GM12892 (cell line): ENCODE measurements at regions not wholly inside any gene's neighbourhood (a gene's known extent, or its start where the extent isn't known, plus 50 kb on each side); places are given as distances from the start of the nearest gene placed in this dataset.

ENCODE experiments used
- DNase-seq: peaks from one replicate; pipeline ENCODE4 v3.0.0; 2011; ENCODE audit not compliant: insufficient read length
- FAIRE-seq: peaks from 2 replicates; lab custom pipeline; 2011; peaks lifted over from hg19 to GRCh38; lab: Jason Lieb, UNC
- POLR2A ChIP-seq: IDR thresholded peaks from 2 replicates; pipeline ENCODE4 v1.6.1; 2011; ENCODE audit warnings: low read depth, low read length, control low read depth
- POLR2AphosphoS5 ChIP-seq: IDR thresholded peaks from 2 replicates; pipeline ENCODE4 v1.6.1; 2011; ENCODE audit warnings: low read depth, low read length, control low read depth
- TAF1 ChIP-seq: IDR thresholded peaks from 2 replicates; pipeline ENCODE4 v1.6.1; 2011; ENCODE audit warnings: low read depth, mild to moderate bottlenecking, control low read depth, low read length, borderline replicate concordance

DNA sequence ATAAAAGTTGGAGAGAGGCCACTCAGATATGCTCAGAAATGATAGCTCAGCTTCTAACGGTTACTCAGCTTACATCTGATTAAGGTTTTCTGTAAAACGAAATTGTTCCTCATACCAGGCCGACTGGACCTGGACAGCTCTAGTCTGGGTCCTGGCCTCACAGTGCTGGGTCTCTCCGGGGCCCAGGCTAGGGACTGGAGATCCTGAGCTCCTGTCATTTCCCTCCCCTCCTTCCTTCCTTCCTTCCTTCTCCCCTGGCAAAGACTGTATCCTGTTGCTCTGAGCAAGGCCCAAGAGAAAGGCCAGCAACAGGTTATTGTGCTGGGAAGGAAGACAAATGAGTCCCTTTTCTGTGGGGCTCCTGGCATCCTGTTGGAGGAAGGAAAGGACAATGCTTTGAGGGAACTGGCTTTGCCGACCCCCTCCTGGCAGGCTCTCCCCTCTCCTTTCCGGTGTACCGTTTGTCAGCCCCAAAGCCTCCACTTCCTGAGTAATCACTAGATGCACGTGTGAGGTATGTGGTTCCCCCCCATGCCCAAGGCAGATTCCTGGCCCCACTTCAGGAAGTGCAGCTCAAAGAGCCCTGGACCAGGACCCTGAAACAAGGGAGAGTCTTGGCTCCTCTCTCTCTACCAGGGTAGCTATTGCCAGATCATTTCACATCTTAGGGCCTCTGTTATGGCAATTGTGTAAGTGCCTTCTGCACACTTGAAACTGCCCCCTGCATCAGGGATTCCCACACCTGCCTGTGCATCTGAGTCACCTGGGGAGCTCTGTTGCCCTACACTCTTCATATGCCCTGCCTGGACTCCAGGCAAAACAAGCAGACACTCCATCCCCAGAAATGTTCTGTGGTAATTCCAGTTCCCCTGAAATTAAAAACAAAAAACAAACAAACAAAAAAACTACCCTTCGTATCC lies 212.7 kb upstream of the FGGY start:
- TF ChIP-seq POLR2AphosphoS5 (no peak), POLR2A (no peak), TAF1 (no peak)
- FAIRE-seq, result no peak
- no peak for DNase-seq

DNA sequence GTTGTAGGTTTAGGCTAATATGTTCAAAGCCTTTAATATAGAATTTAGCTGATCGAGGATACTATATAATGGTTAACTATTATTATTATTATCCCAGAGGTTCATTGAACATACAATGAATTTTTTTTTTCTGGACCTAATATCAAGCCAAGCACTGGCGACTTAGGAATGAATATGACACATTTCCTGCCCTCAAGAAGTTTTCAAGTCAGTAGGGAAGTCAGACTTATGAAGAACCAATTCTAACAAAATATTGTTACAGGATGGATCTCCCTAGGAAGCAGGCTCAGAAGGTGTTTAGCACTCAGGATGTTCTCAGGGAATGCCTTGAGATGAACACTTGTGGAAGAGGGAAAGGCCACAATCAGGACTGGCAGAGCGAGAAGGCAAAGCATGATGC lies 211.8 kb upstream of the FGGY start:
- DNase-seq (no peak), FAIRE-seq (no peak)
- TF ChIP-seq TAF1 (no peak), POLR2AphosphoS5 (no peak), POLR2A (no peak)

DNA sequence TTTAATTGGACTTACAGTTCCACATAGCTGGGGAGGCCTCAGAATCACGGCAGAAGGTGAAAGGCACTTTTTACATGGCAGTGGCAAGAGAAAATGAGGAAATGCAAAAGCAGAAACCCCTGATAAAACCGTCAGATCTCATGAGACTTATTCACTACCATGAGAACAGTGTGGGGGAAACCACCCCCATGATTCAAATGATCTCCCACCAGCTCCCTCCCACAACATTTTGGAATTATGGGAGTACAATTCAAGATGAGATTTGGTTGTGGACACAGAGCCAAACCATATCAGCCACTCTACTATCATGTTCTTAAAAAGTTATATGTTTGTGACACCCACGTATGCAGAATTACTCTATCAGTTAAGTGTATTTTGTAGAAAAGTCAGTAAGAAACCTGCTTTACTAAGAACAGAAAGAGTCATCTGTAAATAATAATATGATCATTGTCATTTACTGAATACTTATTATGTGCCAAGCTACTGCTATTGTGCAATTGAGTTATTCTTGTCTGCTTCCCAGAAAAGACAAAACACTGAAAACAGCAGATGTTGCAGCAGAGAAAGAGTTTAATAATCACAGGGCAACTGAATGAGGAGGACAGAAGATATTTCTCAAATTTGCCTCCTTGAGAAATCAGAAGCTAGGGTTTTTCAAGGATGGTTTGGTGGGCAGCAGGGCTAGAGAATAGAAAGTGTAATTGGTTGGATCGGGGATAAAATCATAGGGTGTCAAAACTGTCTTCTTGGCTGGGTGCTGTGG lies 207.7 kb upstream of the FGGY start:
- no peak for FAIRE-seq
- no peak for DNase-seq
- TF ChIP-seq POLR2AphosphoS5 (no peak), TAF1 (no peak), POLR2A (no peak)

DNA sequence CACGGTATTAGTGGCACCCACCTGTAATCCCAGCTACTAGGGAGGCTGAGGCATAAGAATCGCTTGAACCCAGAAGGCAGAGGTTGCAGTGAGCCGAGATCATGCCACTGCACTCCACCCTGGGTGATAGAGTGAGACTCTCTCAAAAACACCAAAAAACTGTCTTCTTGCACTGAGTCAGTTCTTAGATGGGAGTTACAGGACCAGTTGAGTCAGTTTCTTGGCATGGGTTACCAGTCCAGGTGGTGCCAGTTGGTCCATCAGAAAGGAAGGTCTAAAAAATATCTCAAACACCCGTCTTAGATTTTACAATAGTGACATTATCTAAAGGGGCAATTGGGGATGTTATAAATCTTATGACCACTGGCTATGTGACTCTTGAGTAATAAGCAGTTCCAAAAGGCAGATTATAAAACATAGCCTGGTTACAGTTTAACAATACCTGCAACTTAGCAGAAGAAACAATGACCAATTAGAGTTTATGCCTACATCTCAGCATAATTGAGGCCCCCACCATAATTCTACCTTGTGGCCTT lies 206.9 kb upstream of the FGGY start:
- DNase-seq (no peak), FAIRE-seq (no peak)
- no peak for TF ChIP-seq TAF1

DNA sequence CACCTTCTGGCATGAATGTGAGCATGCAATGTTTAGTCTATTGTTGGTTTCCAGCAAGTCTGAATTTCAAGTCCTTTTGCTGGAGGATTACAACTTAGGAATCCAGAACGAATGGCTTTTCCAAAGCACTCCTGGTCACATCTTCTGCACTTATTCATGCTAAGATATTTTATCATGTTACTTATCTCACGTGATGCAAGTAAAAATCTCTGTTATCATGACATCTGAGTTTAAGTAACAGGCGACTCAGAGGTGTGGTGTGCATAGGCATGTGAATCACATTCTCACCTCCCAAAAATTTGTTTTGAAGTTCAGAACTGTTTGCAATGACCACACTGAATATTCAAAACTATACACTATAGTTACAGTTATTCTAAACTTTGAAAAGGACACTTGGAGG lies 204.8 kb upstream of the FGGY start:
- no peak for TF ChIP-seq TAF1
- DNase-seq (no peak), FAIRE-seq (no peak)

DNA sequence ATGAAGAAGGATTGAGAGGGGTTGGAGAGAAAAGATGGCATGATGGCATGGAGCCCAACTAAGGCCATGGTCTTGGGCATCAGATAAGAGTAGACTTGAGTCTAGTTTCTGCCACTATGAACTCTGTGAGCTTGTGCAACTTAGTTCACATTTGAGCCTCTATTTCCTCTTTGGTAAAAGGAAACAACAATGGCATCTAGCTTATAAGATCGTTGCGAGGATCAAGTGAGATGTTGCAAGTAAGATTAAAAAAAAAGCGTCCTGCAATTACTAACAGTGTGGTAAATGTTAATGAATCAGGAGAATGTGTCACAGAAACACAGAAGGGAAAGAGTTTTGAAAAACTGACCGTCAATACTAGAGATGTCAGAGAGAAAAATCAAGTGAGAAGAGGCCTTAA lies 202.9 kb upstream of the FGGY start:
- DNase-seq (no peak), FAIRE-seq (no peak)
- TF ChIP-seq POLR2AphosphoS5 (no peak), POLR2A (no peak), TAF1 (no peak)

DNA sequence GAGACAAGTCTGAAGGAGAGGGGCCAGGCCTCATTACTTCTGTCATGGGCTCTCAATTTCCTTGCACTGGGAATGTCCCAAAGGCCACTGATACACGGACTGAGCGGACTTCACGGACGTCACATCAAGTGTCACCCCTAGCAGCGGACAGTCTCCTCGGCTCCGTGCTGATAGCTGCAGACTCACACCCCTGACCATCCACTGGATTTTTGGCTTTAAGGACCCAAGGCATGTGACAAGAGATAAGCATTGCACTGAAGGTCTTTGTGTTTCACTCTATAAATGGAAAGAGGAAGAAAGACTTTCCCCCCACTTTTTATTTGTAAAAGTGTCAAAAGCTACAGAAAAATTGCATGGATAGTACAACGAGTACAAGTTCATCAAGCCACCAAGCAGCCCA lies 200.4 kb upstream of the FGGY start:
- FAIRE-seq (no peak), DNase-seq (no peak)
- no peak for TF ChIP-seq TAF1
- TF ChIP-seq POLR2AphosphoS5, result no peak
- TF ChIP-seq POLR2A, result no peak

DNA sequence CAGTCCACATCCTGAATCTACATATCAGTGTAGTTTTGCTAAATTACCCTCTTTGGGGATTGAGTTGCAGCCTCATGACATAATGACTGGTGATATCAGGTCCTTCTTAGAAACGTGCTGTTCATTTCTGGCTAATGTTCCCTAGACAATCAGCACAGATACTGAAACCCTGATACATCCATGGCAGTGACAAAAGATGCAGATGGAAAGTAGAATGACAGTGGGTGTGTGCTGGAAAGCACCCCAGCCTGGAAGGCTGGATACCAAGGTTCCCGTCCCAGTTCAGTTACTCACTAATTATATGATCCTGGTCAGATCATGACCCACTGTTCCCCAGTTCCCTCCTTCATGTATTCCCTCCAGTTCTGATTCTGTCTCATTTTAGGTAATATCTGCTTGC lies 198.2 kb upstream of the FGGY start:
- no peak for TF ChIP-seq TAF1
- TF ChIP-seq POLR2AphosphoS5, result no peak
- TF ChIP-seq POLR2A, result no peak
- FAIRE-seq (no peak), DNase-seq (no peak)

DNA sequence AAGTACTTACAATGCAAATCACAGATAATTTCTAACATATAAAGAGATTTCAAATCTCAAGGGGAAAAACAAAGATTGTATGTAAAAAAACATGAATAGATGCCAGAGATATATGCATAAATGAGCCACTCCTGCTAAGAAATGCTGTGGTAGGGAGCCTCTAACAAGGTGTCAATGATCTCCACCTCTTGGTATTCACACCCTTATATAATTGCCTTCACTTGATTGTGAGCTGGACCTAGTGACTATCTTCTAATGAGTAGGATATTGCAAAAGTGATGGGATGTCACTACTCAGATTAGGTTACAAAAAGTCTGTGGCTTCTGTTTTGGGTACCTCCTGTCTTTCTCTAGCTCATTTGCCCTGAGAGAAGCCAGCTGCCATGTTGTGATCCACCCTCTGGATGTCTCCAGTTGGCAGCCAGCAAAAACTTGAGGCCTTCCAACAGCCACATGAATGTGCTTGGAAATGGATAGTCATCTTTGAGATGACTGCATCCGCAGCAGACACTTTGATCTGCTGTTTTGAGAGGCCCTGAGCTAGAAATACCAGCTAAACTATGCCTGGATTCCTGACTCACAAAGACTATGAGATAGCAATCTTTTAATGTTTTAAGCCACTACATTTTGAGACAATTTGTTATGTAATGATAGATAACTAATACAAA lies 196.1 kb upstream of the FGGY start:
- no peak for FAIRE-seq
- DNase-seq, result no peak

DNA sequence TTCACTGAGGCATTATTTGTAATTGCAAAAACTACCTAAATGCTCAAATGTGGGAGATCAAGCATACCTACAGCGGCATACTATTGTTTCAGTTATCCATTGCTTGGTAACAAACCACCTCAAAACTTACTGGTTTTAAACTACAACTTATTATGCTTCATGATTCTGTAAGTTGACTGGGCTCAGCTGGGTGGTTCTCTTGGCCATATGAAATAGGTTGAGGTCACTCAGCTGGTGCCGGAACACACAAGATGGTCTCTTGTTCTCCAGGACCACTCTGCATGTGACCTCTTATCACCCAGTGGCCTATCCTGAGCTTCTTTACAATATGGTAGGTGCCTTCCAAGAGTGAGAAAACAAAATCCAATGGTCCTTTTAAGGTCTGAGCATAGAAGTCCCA lies 195.4 kb upstream of the FGGY start:
- FAIRE-seq (no peak), DNase-seq (no peak)
- TF ChIP-seq TAF1 (no peak), POLR2AphosphoS5 (no peak), POLR2A (no peak)

More for the DNA sequence above, 196.1 kb upstream of the FGGY start:
- TF ChIP-seq POLR2A (no peak), TAF1 (no peak), POLR2AphosphoS5 (no peak)

DNA sequence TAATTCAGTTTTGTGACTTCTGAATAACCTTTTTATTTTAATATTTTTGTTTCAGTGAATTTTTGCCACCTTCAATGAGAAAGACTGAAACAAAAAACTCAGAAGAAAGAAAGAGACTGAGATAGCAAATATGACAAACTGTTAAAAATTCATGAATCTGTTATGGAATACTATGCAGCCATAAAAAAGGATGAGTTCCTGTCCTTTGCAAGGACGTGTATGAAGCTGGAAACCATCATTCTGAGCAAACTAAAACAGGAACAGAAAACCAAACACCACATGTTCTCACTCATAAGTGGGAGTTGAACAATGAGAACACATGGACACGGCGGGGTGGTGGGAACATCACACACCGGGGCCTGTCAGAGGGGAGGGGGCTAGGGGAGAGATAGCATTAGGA lies 193.4 kb upstream of the FGGY start:
- TF ChIP-seq TAF1 (no peak), POLR2A (no peak)
- no peak for DNase-seq
- no peak for FAIRE-seq

DNA sequence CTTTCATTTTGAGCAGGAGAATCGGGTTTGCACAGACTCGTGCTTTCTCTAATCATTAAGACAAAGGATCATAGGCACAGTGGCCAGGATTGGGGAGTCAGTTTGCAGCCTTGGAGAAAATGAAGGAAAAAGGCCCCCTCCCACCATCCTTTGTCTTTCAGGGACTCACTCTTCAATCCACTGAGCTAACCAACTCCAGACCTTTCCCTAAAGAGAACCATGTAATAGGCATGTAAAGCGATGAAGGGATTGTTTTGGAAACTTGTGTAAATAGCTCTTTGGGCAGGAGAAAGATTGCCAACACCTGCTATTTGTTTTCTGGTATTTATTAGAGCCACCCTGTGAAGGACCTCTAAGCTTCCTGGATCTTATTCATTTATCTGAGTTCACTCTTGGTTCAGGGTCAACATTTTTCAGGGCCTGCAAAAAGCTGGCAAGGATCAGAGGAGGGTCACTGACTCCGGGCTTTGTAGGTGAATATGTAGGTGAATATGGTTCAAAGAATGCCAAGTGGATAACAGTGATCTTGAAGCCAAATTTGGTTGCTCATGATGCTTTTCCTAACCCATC lies 192.6 kb upstream of the FGGY start:
- FAIRE-seq (no peak), DNase-seq (no peak)
- TF ChIP-seq TAF1, result no peak
- no peak for TF ChIP-seq POLR2A
- no peak for TF ChIP-seq POLR2AphosphoS5
